Lung (tissue), 11 donors: ENCODE measurements at regions not wholly inside any gene's neighbourhood (a gene's known extent, or its start where the extent isn't known, plus 50 kb on each side); places are given as distances from the start of the nearest gene placed in this dataset.

ENCODE experiments used
- ATAC-seq: fragments of 200-7000 bp; cut with Tn5 transposase; one replicate; pipeline ENCODE4 v1.9.1; 2020; ENCODE audit warnings: moderate number of reproducible peaks; ENCODE audit not compliant: insufficient read depth, low FRiP score
- DNase-seq, 3 donors: peaks; one replicate each; pipeline ENCODE4 v3.0.0-alpha.2; 2013 to 2017
- H3K27ac ChIP-seq, 2 donors: one replicate each; pipeline ENCODE4 v1.5.1; 2013; ENCODE audit warnings: mild to moderate bottlenecking in 2 of 2, moderate library complexity in 2 of 2, control low read depth in 1 of 2, inconsistent platforms in 1 of 2, low read depth in 1 of 2, low read length in 1 of 2
- H3K27me3 ChIP-seq, 3 donors: one replicate each; pipeline ENCODE4 v1.5.1; 2013; ENCODE audit warnings: low read length in 2 of 3; ENCODE audit not compliant: control insufficient read depth in 3 of 3, insufficient read depth in 3 of 3
- H3K36me3 ChIP-seq, 4 donors: one replicate each; pipeline ENCODE4 v1.5.1; 2013; ENCODE audit warnings: low read length in 4 of 4, mild to moderate bottlenecking in 1 of 4, moderate library complexity in 1 of 4; ENCODE audit not compliant: control insufficient read depth in 4 of 4, insufficient read depth in 4 of 4
- H3K4me1 ChIP-seq, 5 donors: one replicate each; pipeline ENCODE4 v1.5.1; 2013; ENCODE audit warnings: low read length in 5 of 5, mild to moderate bottlenecking in 2 of 5, moderate library complexity in 1 of 5; ENCODE audit not compliant: control insufficient read depth in 5 of 5, insufficient read depth in 5 of 5
- H3K4me3 ChIP-seq: one replicate; pipeline ENCODE4 v1.5.1; 2013; ENCODE audit warnings: mild to moderate bottlenecking, control low read depth, moderate library complexity
- H3K9ac ChIP-seq, 2 donors: one replicate each; pipeline ENCODE4 v1.5.1; 2013; ENCODE audit warnings: low read length in 2 of 2, control low read depth in 1 of 2; ENCODE audit not compliant: insufficient read depth in 1 of 2
- H3K9me3 ChIP-seq, 4 donors: one replicate each; pipeline ENCODE4 v1.5.1; 2013; ENCODE audit warnings: low read length in 3 of 4, mild to moderate bottlenecking in 1 of 4, moderate library complexity in 1 of 4; ENCODE audit not compliant: control insufficient read depth in 4 of 4, insufficient read depth in 3 of 4
- CTCF ChIP-seq: IDR thresholded peaks from 2 replicates; pipeline ENCODE4 v1.5.1; 2012; ENCODE audit warnings: mild to moderate bottlenecking; ENCODE audit errors: control extremely low read depth, extremely low read depth
- WGBS, 2 donors: extraction: QIAGEN DNeasy Blood & Tissue Kit; methylation state at CpG; one replicate each; pipeline ENCODE4 v1.1.7; 2013; 5-methylcytosine and 5-hydroxymethylcytosine counted together
- donor health status: control.
- donor health status: control.
- donor health status: Bipolar disorder and iron deficiency.
- donor health status: healthy.
- donor health status: DM: yes; HTN: yes; CAD: no.

- no peak for TF ChIP-seq CTCF
- H3K27me3 ChIP-seq, result peaks cover 0 to 7% (median 3%) of the 10 kb centered on the region in 3 donors
- 62 to 72% methylated on average over 3 of the region's 3 CpGs for WGBS, 2 donors
These were observed 92.9 kb upstream of the TOX2 start for GRCh38 chr20:43821795-43822194.

GRCh38 chr20:43820731-43821330 lies 93.8 kb upstream of the TOX2 start:
- ATAC-seq, result no peak
- DNase-seq, result no peak
- TF ChIP-seq CTCF, result no peak
- H3K27ac ChIP-seq, result no peak overlapping the region
- WGBS, 2 donors, result 86 to 89% methylated on average over 7 of the region's 7 CpGs
- H3K4me3 ChIP-seq, result no peak overlapping the region
- peaks cover 0 to 2% (median 0%) of the 10 kb centered on the region in 4 donors for H3K9me3 ChIP-seq
- no peaks in the 10 kb centered on the region for H3K4me1 ChIP-seq
- peaks cover 0 to 5% (median 0%) of the 10 kb centered on the region in 3 donors for H3K27me3 ChIP-seq
- no peaks in the 10 kb centered on the region for H3K36me3 ChIP-seq
- no peak overlapping the region for H3K9ac ChIP-seq

More at GRCh38 chr20:43821795-43822194, 92.9 kb upstream of the TOX2 start:
- Histone ChIP-seq H3K4me3 (no peak overlapping the region), H3K9ac (no peak overlapping the region), H3K27ac (no peak overlapping the region), H3K4me1 (no peaks in the 10 kb centered on the region), H3K36me3 (no peaks in the 10 kb centered on the region), H3K9me3 (peaks cover 0 to 2% (median 0%) of the 10 kb centered on the region in 4 donors)
- DNase-seq (no peak), ATAC-seq (no peak)

GRCh38 chr20:43812216-43812615 lies 85.4 kb upstream of the GTSF1L start:
- peaks cover 0 to 11% (median 6%) of the 10 kb centered on the region in 4 donors for H3K9me3 ChIP-seq
- no peak overlapping the region for H3K4me3 ChIP-seq
- no peaks in the 10 kb centered on the region for H3K27me3 ChIP-seq
- ATAC-seq (no peak), DNase-seq (no peak)
- H3K27ac ChIP-seq, result no peak overlapping the region
- no peak overlapping the region for H3K9ac ChIP-seq
- no peaks in the 10 kb centered on the region for H3K36me3 ChIP-seq
- no peak for TF ChIP-seq CTCF
- no peaks in the 10 kb centered on the region for H3K4me1 ChIP-seq
